Ishikawa (cell line): ENCODE measurements at regions not wholly inside any gene's neighbourhood (a gene's known extent, or its start where the extent isn't known, plus 50 kb on each side); places are given as distances from the start of the nearest gene placed in this dataset.

Source experiments
- EGR1 ChIP-seq: IDR thresholded peaks from 2 replicates; pipeline ENCODE4 v1.6.1; 2012
- EP300 ChIP-seq: IDR thresholded peaks from 2 replicates; pipeline ENCODE4 v1.6.1; 2012; ENCODE audit warnings: borderline replicate concordance
- RAD21 ChIP-seq: IDR thresholded peaks from 2 replicates; pipeline ENCODE4 v1.6.1; 2012; ENCODE audit warnings: low read depth
- REST ChIP-seq: IDR thresholded peaks from 2 replicates; pipeline ENCODE4 v1.6.1; 2012; ENCODE audit warnings: low read depth, mild to moderate bottlenecking
- TF ChIP-seq, protein P1 (sequence below): IDR thresholded peaks from 2 replicates; pipeline ENCODE4 v1.6.1; 2012

DNA sequence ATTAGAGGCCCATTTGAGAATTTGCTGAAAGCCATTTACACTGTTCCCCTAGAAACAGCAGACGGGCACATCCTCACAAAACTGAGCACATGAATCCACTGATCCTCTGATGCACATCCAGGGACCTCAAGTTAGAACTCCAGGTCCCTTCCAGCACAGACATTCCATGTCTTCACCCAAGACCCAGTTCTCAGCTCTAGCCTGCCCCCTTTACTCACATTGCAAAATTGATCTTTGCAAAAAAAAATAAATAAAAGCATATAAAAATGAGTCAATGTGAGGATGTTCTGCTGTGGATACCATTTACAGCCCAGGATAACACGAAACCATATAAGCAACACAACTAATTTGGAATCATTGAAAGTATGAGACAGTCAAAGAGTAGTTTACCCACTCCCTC lies 458.2 kb upstream of the JARID2 start:
- TF ChIP-seq RAD21 (no peak), REST (no peak), EGR1 (no peak), EP300 (no peak)
- TF ChIP-seq, protein P1, sequence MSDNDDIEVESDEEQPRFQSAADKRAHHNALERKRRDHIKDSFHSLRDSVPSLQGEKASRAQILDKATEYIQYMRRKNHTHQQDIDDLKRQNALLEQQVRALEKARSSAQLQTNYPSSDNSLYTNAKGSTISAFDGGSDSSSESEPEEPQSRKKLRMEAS = no peak
